SK-N-SH treated with all-trans-retinoic acid at 6 μM for 48 hours (cell line): ENCODE measurements at regions not wholly inside any gene's neighbourhood (a gene's known extent, or its start where the extent isn't known, plus 50 kb on each side); places are given as distances from the start of the nearest gene placed in this dataset.

ENCODE experiments used
- CSDC2 ChIP-seq: fragments of 250-450 bp; sonication (Bioruptor Pico); IDR thresholded peaks from 2 replicates; pipeline ENCODE4 v1.5.0; 2020; ENCODE audit warnings: mild to moderate bottlenecking, moderate library complexity
- GLIS3 ChIP-seq: fragments of 250-450 bp; sonication (Bioruptor Pico); IDR thresholded peaks from 2 replicates; pipeline ENCODE4 v1.5.0; 2020; ENCODE audit warnings: mild to moderate bottlenecking, moderate library complexity
- PPARA ChIP-seq: fragments of 250-450 bp; sonication (Bioruptor Pico); IDR thresholded peaks from 2 replicates; pipeline ENCODE4 v1.5.0; 2020; ENCODE audit warnings: mild to moderate bottlenecking, borderline replicate concordance
- TCF4 ChIP-seq: fragments of 250-450 bp; sonication (Bioruptor Pico); IDR thresholded peaks from 2 replicates; pipeline ENCODE4 v1.8.0; 2021; ENCODE audit warnings: mild to moderate bottlenecking, moderate library complexity, borderline replicate concordance
- ZC3H10 ChIP-seq: fragments of 250-450 bp; sonication (Bioruptor Pico); IDR thresholded peaks from 2 replicates; pipeline ENCODE4 v1.5.1; 2021; ENCODE audit warnings: mild to moderate bottlenecking, moderate library complexity
- ZFP30 ChIP-seq: fragments of 450-650 bp; formaldehyde crosslinking; IDR thresholded peaks from 2 replicates; pipeline ENCODE4 v1.5.0; 2022; ENCODE audit warnings: mild to moderate bottlenecking, moderate library complexity
- ZNF70 ChIP-seq: fragments of 450-650 bp; formaldehyde crosslinking; IDR thresholded peaks from 2 replicates; pipeline ENCODE4 v1.5.0; 2020; ENCODE audit warnings: mild to moderate bottlenecking, moderate library complexity
- TF ChIP-seq, protein P1 (sequence below): fragments of 250-450 bp; sonication (Bioruptor Pico); IDR thresholded peaks from 2 replicates; pipeline ENCODE4 v1.5.1; 2020; ENCODE audit warnings: low read depth, mild to moderate bottlenecking, moderate library complexity

DNA sequence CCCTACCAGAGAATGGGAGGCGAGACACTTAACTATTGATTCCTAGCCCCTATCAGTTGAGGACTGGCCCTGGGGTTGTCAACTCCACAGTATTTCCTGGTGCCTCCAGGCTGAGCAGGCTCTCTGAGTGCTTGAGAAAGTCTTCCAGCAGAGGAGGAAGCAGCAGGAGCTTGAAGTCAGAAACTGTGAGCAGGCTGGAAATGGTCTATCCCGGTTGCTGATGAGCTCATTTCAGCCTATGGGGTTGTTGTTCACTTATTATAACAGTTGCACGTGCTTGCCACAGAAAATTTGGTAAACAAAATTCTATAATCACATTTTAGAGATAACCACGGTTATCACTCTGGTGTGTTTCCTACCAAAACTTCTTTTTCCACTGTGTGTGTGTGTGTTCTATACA is 254.7 kb upstream of the THUMPD2 start:
- TF ChIP-seq ZC3H10 (CRISPR knock-in tag), result no peak
- no peak for TF ChIP-seq GLIS3
- TF ChIP-seq PPARA (CRISPR knock-in tag), result no peak
- TF ChIP-seq ZNF70 (CRISPR knock-in tag), result no peak
- no peak for TF ChIP-seq CSDC2 (CRISPR knock-in tag)
- TF ChIP-seq TCF4 (CRISPR knock-in tag), result no peak
- no peak for TF ChIP-seq ZFP30
- TF ChIP-seq, protein P1, sequence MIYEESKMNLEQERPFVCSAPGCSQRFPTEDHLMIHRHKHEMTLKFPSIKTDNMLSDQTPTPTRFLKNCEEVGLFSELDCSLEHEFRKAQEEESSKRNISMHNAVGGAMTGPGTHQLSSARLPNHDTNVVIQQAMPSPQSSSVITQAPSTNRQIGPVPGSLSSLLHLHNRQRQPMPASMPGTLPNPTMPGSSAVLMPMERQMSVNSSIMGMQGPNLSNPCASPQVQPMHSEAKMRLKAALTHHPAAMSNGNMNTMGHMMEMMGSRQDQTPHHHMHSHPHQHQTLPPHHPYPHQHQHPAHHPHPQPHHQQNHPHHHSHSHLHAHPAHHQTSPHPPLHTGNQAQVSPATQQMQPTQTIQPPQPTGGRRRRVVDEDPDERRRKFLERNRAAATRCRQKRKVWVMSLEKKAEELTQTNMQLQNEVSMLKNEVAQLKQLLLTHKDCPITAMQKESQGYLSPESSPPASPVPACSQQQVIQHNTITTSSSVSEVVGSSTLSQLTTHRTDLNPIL (CRISPR knock-in tag), result no peak
